ENCODE measurements at regions not wholly inside any gene's neighbourhood (a gene's known extent, or its start where the extent isn't known, plus 50 kb on each side); places are given as distances from the start of the nearest gene placed in this dataset.

DNA sequence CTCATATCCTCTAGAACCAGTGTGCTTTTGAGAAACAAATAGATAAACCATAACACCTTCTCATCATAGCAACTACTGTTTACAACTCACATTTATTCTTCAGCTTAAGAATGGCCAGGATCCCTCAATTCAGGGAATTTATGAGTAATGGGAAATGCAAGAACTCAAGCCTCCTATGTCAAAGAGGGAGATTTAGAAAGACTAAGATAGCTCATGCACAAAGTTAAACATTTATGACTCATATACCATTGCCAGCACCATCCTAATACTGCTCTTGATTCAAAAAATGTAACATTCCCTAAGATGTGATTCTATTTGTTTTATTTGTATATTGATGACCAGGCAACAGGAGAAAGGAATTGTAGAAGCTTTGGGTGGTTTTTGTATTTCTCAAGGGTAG lies 172.8 kb downstream of the CYP26B1 start:
- H3K27me3 ChIP-seq (ENCODE audit: insufficient read depth, low read depth, low read length), result no peaks in the 10 kb centered on the region
- TF ChIP-seq SMC3 (conservative IDR thresholded peaks at IDR 0.05; ENCODE audit: poor library complexity), result no peak
- no peak for TF ChIP-seq RAD21 (conservative IDR thresholded peaks at IDR 0.05)
- no peak for TF ChIP-seq MXI1 (conservative IDR thresholded peaks at IDR 0.05; ENCODE audit: poor library complexity, severe bottlenecking)
- TF ChIP-seq CTCF (IDR thresholded peaks at IDR 0.05; ENCODE audit: poor library complexity, severe bottlenecking), result no peak
- no peak for TF ChIP-seq EP300 (conservative IDR thresholded peaks at IDR 0.05; ENCODE audit: poor library complexity, severe bottlenecking)
- no peak for TF ChIP-seq POLR2AphosphoS5 (IDR thresholded peaks at IDR 0.05)
- no peak for TF ChIP-seq TAF1 (IDR thresholded peaks at IDR 0.05; ENCODE audit: low read depth)
- TF ChIP-seq, protein P1, sequence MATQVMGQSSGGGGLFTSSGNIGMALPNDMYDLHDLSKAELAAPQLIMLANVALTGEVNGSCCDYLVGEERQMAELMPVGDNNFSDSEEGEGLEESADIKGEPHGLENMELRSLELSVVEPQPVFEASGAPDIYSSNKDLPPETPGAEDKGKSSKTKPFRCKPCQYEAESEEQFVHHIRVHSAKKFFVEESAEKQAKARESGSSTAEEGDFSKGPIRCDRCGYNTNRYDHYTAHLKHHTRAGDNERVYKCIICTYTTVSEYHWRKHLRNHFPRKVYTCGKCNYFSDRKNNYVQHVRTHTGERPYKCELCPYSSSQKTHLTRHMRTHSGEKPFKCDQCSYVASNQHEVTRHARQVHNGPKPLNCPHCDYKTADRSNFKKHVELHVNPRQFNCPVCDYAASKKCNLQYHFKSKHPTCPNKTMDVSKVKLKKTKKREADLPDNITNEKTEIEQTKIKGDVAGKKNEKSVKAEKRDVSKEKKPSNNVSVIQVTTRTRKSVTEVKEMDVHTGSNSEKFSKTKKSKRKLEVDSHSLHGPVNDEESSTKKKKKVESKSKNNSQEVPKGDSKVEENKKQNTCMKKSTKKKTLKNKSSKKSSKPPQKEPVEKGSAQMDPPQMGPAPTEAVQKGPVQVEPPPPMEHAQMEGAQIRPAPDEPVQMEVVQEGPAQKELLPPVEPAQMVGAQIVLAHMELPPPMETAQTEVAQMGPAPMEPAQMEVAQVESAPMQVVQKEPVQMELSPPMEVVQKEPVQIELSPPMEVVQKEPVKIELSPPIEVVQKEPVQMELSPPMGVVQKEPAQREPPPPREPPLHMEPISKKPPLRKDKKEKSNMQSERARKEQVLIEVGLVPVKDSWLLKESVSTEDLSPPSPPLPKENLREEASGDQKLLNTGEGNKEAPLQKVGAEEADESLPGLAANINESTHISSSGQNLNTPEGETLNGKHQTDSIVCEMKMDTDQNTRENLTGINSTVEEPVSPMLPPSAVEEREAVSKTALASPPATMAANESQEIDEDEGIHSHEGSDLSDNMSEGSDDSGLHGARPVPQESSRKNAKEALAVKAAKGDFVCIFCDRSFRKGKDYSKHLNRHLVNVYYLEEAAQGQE (IDR thresholded peaks at IDR 0.05; ENCODE audit: borderline replicate concordance), result no peak
- no peak for TF ChIP-seq EZH2 (IDR thresholded peaks at IDR 0.05; ENCODE audit: borderline replicate concordance, insufficient read depth, low read length, poor library complexity, severe bottlenecking)
- no peak overlapping the region for H3K9ac ChIP-seq (ENCODE audit: low read length)

DNA sequence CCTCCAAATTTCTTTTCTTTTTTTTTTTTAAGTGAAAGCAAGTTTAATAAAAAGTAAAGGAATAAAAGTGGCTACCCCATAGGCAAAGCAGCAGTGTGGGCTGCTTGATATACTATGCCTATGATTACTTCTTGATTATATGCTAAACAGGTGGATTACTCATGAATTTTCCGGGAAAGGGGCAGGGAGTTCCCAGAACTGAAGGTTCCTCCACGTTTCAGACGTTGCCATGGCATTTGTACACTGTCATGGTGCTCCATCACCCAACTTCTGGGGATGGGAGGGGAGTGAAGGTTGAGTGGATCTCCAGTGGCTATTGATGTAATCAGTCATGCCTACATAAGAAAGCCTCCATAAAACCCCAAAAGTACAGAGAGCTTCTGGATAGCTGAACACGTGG lies 176.2 kb downstream of the CYP26B1 start:
- H3K79me2 ChIP-seq (replicated peaks; ENCODE audit: insufficient read depth, low read length), result no peaks in the 10 kb centered on the region
- no peaks in the 10 kb centered on the region for H3K36me3 ChIP-seq (ENCODE audit: insufficient read depth, low read length)
- no peak overlapping the region for H3K4me2 ChIP-seq (ENCODE audit: low read length)
- no peak overlapping the region for H3K9ac ChIP-seq (ENCODE audit: low read length)
- TF ChIP-seq EP300 (conservative IDR thresholded peaks at IDR 0.05; ENCODE audit: poor library complexity, severe bottlenecking), result no peak
- no peak for TF ChIP-seq MXI1 (conservative IDR thresholded peaks at IDR 0.05; ENCODE audit: poor library complexity, severe bottlenecking)
- no peak for TF ChIP-seq RAD21 (conservative IDR thresholded peaks at IDR 0.05)
- no peak for TF ChIP-seq EZH2 (IDR thresholded peaks at IDR 0.05; ENCODE audit: borderline replicate concordance, insufficient read depth, low read length, poor library complexity, severe bottlenecking)
- TF ChIP-seq, protein P1 (IDR thresholded peaks at IDR 0.05; ENCODE audit: borderline replicate concordance), result no peak
- no peak for TF ChIP-seq CTCF (IDR thresholded peaks at IDR 0.05; ENCODE audit: poor library complexity, severe bottlenecking)
- TF ChIP-seq TAF1 (IDR thresholded peaks at IDR 0.05; ENCODE audit: low read depth), result no peak
- TF ChIP-seq POLR2AphosphoS5 (IDR thresholded peaks at IDR 0.05), result no peak
- no peak for TF ChIP-seq SMC3 (conservative IDR thresholded peaks at IDR 0.05; ENCODE audit: poor library complexity)
- H3K9me3 ChIP-seq (ENCODE audit: low read length), result no peaks in the 10 kb centered on the region
- H3K4me3 ChIP-seq (ENCODE audit: low read length), result no peak overlapping the region
- H2AFZ ChIP-seq (ENCODE audit: low read depth, low read length), result no peak overlapping the region
- no peaks in the 10 kb centered on the region for H3K27me3 ChIP-seq (ENCODE audit: insufficient read depth, low read depth, low read length)
- no peaks in the 10 kb centered on the region for H3K9me2 ChIP-seq (ENCODE audit: insufficient read depth, low read length)
- H3K27ac ChIP-seq (ENCODE audit: low read length), result no peak overlapping the region
- H3F3A ChIP-seq (ENCODE audit: insufficient read depth, low read length, poor library complexity, severe bottlenecking), result no peaks in the 10 kb centered on the region
- H4K20me1 ChIP-seq (ENCODE audit: insufficient read depth), result no peaks in the 10 kb centered on the region

More for the DNA sequence above, 172.8 kb downstream of the CYP26B1 start:
- no peak overlapping the region for H3K4me3 ChIP-seq (ENCODE audit: low read length)
- no peaks in the 10 kb centered on the region for H3K36me3 ChIP-seq (ENCODE audit: insufficient read depth, low read length)
- H3F3A ChIP-seq (ENCODE audit: insufficient read depth, low read length, poor library complexity, severe bottlenecking), result no peaks in the 10 kb centered on the region
- no peak overlapping the region for H3K4me2 ChIP-seq (ENCODE audit: low read length)
- no peaks in the 10 kb centered on the region for H3K79me2 ChIP-seq (replicated peaks; ENCODE audit: insufficient read depth, low read length)
- H2AFZ ChIP-seq (ENCODE audit: low read depth, low read length), result no peak overlapping the region
- H4K20me1 ChIP-seq (ENCODE audit: insufficient read depth), result no peaks in the 10 kb centered on the region
- H3K9me3 ChIP-seq (ENCODE audit: low read length), result no peaks in the 10 kb centered on the region
- H3K27ac ChIP-seq (ENCODE audit: low read length), result no peak overlapping the region
- H3K9me2 ChIP-seq (ENCODE audit: insufficient read depth, low read length), result no peaks in the 10 kb centered on the region

Data from neural cell (in vitro differentiated cells).